ENCODE measurements at regions not wholly inside any gene's neighbourhood (a gene's known extent, or its start where the extent isn't known, plus 50 kb on each side); places are given as distances from the start of the nearest gene placed in this dataset.

- TF ChIP-seq, protein P1, sequence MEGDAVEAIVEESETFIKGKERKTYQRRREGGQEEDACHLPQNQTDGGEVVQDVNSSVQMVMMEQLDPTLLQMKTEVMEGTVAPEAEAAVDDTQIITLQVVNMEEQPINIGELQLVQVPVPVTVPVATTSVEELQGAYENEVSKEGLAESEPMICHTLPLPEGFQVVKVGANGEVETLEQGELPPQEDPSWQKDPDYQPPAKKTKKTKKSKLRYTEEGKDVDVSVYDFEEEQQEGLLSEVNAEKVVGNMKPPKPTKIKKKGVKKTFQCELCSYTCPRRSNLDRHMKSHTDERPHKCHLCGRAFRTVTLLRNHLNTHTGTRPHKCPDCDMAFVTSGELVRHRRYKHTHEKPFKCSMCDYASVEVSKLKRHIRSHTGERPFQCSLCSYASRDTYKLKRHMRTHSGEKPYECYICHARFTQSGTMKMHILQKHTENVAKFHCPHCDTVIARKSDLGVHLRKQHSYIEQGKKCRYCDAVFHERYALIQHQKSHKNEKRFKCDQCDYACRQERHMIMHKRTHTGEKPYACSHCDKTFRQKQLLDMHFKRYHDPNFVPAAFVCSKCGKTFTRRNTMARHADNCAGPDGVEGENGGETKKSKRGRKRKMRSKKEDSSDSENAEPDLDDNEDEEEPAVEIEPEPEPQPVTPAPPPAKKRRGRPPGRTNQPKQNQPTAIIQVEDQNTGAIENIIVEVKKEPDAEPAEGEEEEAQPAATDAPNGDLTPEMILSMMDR (IDR thresholded peaks at IDR 0.05; ENCODE audit: control extremely low read depth, extremely low read depth, low read depth, missing control alignments) = no peak
- CTCF ChIA-PET = interaction anchor here (2.0 kb wide), 1 partner anchor 26 kb away, joined by 6 read pairs; no protein-coding TSS in a partner anchor
These were observed 445.1 kb upstream of the ZMIZ1 start for GRCh38 chr10:78623578-78624215.

DNA sequence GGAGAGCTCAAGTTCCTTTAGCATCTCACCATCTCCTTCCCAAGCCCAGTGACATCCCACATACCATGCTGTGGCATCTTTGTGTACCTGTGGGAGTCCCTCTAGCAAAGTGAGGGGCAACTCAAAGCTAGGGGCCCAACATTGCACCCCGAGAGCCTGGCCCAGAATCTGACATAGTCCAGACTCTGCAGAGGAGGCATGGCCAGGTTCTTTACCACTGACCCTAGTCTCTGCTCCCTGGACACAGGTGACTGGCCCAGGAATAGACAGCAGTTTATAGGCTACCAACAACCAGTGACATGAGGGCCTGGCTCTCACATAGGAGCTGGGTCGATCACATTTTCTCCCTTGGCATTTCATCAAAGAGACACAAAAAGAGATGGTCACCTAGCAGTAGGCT is 444.0 kb upstream of the ZMIZ1 start:
- DNase-seq (ENCODE audit: extremely low spot score) = no peak
- TF ChIP-seq, protein P1 (IDR thresholded peaks at IDR 0.05; ENCODE audit: control extremely low read depth, extremely low read depth, low read depth, missing control alignments) = no peak
- ChIA-PET POLR2A (no interaction called here), CTCF (interaction anchor here (1.1 to 2.0 kb wide), 2 partner anchors 25 to 572 kb away, joined by 3 to 6 read pairs; no protein-coding TSS in a partner anchor)

More at GRCh38 chr10:78623578-78624215, 445.1 kb upstream of the ZMIZ1 start:
- POLR2A ChIA-PET = no interaction called here
- DNase-seq (ENCODE audit: extremely low spot score) = no peak

- TF ChIP-seq, protein P1 (IDR thresholded peaks at IDR 0.05; ENCODE audit: control extremely low read depth, extremely low read depth, low read depth, missing control alignments) = no peak
- DNase-seq (ENCODE audit: extremely low spot score) = no peak
- ChIA-PET POLR2A (no interaction called here), CTCF (interaction anchor here (1.2 kb wide), 1 partner anchor 112 kb away, joined by 3 read pairs; no protein-coding TSS in a partner anchor)
These were observed 442.3 kb upstream of the ZMIZ1 start for GRCh38 chr10:78626471-78626870.

GRCh38 chr10:78627254-78627795 is 441.4 kb upstream of the ZMIZ1 start:
- ChIA-PET CTCF (no interaction called here), POLR2A (no interaction called here)
- TF ChIP-seq, protein P1 (IDR thresholded peaks at IDR 0.05; ENCODE audit: control extremely low read depth, extremely low read depth, low read depth, missing control alignments) = no peak
- no peak for DNase-seq (ENCODE audit: extremely low spot score)

GRCh38 chr10:78628976-78629375 is 439.8 kb upstream of the ZMIZ1 start:
- CTCF ChIA-PET = no interaction called here

GRCh38 chr10:78629773-78630172 is 439.0 kb upstream of the ZMIZ1 start:
- TF ChIP-seq, protein P1 (IDR thresholded peaks at IDR 0.05; ENCODE audit: control extremely low read depth, extremely low read depth, low read depth, missing control alignments) = no peak
- ChIA-PET POLR2A (no interaction called here), CTCF (no interaction called here)
- DNase-seq (ENCODE audit: extremely low spot score) = no peak

More at GRCh38 chr10:78628976-78629375, 439.8 kb upstream of the ZMIZ1 start:
- POLR2A ChIA-PET = no interaction called here
- TF ChIP-seq, protein P1 (IDR thresholded peaks at IDR 0.05; ENCODE audit: control extremely low read depth, extremely low read depth, low read depth, missing control alignments) = no peak
- no peak for DNase-seq (ENCODE audit: extremely low spot score)

Measured in GM10248 (cell line).